ENCODE measurements at regions not wholly inside any gene's neighbourhood (a gene's known extent, or its start where the extent isn't known, plus 50 kb on each side); places are given as distances from the start of the nearest gene placed in this dataset.
"Not testable (repeated sequence)": the region's sequence is repeated elsewhere in the genome, so short reads cannot be mapped to it uniquely, and the experiment has no call there.

DNA sequence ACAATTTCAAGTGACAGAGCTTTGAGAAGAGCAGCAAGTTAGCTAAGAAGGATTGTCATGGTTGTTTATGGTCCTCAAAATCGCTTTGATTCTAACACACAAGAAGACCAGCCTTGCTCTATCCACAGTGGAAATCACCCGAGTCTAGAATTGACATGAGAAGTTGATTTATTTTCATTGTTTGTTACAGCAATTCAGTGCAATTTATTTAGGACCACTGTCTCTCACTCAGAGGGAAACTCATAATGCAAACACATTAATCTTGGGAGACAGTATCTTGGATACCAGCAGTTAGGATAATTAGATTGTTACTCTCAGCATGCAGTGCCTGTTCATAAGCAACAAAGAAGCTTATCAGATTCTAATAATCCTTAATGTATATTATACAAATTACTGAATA, 498.9 kb downstream of the NTRK2 start:
- DNase-seq (ENCODE audit: low read depth) = no peak
- TF ChIP-seq, protein P1, sequence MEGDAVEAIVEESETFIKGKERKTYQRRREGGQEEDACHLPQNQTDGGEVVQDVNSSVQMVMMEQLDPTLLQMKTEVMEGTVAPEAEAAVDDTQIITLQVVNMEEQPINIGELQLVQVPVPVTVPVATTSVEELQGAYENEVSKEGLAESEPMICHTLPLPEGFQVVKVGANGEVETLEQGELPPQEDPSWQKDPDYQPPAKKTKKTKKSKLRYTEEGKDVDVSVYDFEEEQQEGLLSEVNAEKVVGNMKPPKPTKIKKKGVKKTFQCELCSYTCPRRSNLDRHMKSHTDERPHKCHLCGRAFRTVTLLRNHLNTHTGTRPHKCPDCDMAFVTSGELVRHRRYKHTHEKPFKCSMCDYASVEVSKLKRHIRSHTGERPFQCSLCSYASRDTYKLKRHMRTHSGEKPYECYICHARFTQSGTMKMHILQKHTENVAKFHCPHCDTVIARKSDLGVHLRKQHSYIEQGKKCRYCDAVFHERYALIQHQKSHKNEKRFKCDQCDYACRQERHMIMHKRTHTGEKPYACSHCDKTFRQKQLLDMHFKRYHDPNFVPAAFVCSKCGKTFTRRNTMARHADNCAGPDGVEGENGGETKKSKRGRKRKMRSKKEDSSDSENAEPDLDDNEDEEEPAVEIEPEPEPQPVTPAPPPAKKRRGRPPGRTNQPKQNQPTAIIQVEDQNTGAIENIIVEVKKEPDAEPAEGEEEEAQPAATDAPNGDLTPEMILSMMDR (IDR thresholded peaks at IDR 0.05; ENCODE audit: control insufficient read depth, insufficient read depth, low read depth, low read length, missing control alignments) = no peak
- no peak overlapping the region for H3K4me3 ChIP-seq (ENCODE audit: control insufficient read depth, low read depth, low read length)

DNA sequence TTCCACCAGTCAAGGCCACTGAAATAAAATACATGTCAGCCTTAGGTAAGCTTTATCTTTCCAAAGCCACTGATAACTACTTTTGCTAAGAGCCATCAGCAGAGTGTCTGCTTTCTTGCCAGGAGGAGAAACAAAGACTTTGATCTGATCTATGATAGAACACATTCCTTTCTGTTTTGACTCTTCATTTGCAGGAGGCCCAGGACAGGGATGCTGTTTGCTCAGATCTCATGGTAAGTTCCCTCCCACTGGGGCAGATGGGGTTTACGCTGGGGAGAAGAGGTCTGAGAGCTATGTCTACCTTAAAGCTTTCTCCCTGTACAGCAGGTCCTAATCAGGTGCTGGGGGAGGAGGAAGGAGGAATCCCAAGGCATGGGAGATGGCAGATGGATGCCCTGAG, 497.6 kb downstream of the NTRK2 start:
- no peak overlapping the region for H3K4me3 ChIP-seq (ENCODE audit: control insufficient read depth, low read depth, low read length)
- no peak for DNase-seq (ENCODE audit: low read depth)
- TF ChIP-seq, protein P1 (IDR thresholded peaks at IDR 0.05; ENCODE audit: control insufficient read depth, insufficient read depth, low read depth, low read length, missing control alignments) = no peak

DNA sequence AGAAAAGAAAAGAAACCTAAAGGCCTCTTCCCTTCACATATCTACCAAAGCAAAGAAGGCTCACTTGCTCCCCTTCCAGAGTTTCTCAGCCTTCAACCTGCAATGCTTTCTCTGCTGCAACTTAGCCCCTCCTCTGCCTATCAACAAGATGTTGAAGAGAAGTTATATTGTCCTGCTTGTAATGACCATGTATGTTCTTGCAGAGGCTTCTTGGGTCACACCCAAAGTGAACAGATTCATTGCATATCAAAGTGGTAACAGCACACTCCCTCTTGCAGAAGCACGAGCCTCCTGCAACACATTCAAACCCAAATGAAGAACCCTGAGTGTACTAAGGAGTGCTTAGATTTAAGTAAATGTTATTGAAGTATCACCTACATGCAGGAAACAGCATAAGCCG, 494.3 kb downstream of the NTRK2 start:
- TF ChIP-seq, protein P1 (IDR thresholded peaks at IDR 0.05; ENCODE audit: control insufficient read depth, insufficient read depth, low read depth, low read length, missing control alignments) = no peak
- DNase-seq (ENCODE audit: low read depth) = no peak
- H3K4me3 ChIP-seq (ENCODE audit: control insufficient read depth, low read depth, low read length) = no peak overlapping the region

DNA sequence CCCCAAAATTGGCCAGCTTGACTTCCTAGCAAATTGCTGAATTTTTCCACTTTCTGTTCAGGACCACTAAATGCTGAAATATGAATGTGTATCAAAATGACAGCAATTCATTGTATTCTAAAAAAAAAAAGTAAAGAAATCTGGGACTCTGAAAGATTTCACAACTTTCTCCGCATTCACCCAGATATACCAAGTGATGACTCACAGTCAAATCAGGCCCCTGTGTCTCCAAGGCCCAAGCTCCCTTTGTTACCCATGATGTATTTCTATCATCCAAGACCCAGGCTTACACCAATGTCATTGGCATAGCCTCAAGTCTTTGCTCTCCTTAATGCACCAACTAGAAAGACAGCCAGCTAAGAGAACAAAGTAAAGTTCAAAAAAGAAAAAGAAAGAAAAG, 493.9 kb downstream of the NTRK2 start:
- DNase-seq (ENCODE audit: low read depth) = no peak
- no peak overlapping the region for H3K4me3 ChIP-seq (ENCODE audit: control insufficient read depth, low read depth, low read length)
- TF ChIP-seq, protein P1 (IDR thresholded peaks at IDR 0.05; ENCODE audit: control insufficient read depth, insufficient read depth, low read depth, low read length, missing control alignments) = no peak

DNA sequence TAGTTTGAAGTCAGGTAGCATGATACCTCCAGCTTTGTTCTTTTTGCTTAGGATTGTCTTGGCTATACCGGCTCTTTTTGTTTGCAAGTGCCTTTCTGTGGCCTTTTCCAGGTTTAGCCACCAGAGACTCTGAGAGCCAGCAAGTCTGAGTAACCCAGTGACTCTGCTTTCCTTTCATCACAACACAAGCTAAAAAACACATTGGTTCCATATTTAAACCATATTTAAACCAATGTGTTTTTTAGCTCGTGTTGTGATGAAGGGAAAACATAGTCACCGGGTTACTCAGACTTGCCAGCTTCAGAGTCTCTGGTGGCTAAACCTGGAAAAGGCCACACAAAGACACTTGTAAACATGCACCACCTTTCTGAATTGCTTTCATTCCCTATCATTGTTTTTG, 493.3 kb downstream of the NTRK2 start:
- H3K4me3 ChIP-seq (ENCODE audit: control insufficient read depth, low read depth, low read length) = no peak overlapping the region
- no peak for DNase-seq (ENCODE audit: low read depth)
- TF ChIP-seq, protein P1 (IDR thresholded peaks at IDR 0.05; ENCODE audit: control insufficient read depth, insufficient read depth, low read depth, low read length, missing control alignments) = no peak

DNA sequence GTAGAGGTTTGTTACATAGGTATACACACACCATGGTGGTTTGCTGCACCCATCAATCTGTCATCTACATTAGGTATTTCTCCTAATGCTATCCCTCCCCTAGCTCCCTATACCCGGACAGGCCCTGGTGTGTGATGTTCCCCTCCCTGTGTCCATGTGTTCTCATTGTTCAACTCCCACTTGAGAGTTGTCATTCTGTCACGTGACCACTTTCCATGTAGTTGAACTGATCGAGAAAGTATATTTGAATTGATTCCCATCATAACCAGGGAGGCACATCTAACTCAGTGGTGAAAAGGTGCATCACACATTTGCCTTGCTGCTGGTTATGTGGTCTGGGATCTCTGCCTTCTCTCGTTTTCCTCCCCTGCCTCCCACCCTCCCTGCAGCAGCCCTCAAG, 491.4 kb downstream of the NTRK2 start:
- DNase-seq (ENCODE audit: low read depth); H3K4me3 ChIP-seq (ENCODE audit: control insufficient read depth, low read depth, low read length): not testable (repeated sequence)

DNA sequence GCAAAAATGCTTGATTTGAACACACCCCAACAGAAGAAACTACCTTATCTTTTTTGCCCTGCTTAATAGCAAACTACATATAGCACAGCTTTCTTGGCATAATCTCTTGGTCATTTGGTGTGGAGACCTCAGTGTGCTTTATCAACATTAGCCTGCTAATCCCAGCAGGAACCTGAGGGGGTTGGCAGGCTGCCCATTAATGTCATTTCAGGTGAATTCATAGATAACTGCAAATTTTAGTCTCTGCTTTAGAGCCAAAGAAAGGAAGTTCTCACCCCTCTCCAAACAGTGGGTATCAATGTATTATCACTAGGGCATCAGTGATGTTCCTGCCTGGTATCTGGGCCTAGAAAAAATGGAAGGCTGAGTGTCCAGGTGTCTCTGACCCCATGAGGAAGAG, 489.0 kb downstream of the NTRK2 start:
- TF ChIP-seq, protein P1 (IDR thresholded peaks at IDR 0.05; ENCODE audit: control insufficient read depth, insufficient read depth, low read depth, low read length, missing control alignments) = no peak
- no peak for DNase-seq (ENCODE audit: low read depth)

More for the DNA sequence above, 489.0 kb downstream of the NTRK2 start:
- H3K4me3 ChIP-seq (ENCODE audit: control insufficient read depth, low read depth, low read length) = no peak overlapping the region

Measured in AG09309 (cell line).